NCI-H82 (cell line): ENCODE measurements at regions not wholly inside any gene's neighbourhood (a gene's known extent, or its start where the extent isn't known, plus 50 kb on each side); places are given as distances from the start of the nearest gene placed in this dataset.
A peak's percentile ranks its signal among the peaks of the same experiment; 100 is the strongest.
"Not testable (repeated sequence)": the region's sequence is repeated elsewhere in the genome, so short reads cannot be mapped to it uniquely, and the experiment has no call there.

ENCODE experiments used
- DNase-seq: peaks from one replicate; lab custom pipeline; 2025; lab: John Stamatoyannopoulos, UW

- no peak for DNase-seq
Observed at GRCh38 chr6:110558575-110558974, 82.2 kb upstream of the SLC22A16 start.

DNA sequence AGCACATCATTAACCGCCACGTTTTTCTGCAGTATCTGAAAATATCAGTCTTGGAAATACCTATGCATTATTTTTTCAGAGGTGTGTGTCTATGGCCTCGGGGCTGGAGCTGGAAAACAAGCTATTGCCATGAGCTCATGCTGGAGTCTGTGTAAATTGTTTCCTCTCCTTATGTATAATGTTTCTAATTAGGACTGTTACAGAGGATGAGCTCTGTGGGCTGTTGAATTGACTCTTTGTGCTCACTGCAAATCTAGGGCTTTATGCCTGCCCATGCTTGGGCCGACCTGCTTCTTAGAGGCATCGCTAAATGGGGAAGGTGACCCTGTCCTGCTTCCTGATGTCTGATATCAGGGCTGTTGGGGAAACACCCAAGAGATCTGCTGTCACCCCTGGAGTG, 80.8 kb upstream of the SLC22A16 start:
- no peak for DNase-seq

DNA sequence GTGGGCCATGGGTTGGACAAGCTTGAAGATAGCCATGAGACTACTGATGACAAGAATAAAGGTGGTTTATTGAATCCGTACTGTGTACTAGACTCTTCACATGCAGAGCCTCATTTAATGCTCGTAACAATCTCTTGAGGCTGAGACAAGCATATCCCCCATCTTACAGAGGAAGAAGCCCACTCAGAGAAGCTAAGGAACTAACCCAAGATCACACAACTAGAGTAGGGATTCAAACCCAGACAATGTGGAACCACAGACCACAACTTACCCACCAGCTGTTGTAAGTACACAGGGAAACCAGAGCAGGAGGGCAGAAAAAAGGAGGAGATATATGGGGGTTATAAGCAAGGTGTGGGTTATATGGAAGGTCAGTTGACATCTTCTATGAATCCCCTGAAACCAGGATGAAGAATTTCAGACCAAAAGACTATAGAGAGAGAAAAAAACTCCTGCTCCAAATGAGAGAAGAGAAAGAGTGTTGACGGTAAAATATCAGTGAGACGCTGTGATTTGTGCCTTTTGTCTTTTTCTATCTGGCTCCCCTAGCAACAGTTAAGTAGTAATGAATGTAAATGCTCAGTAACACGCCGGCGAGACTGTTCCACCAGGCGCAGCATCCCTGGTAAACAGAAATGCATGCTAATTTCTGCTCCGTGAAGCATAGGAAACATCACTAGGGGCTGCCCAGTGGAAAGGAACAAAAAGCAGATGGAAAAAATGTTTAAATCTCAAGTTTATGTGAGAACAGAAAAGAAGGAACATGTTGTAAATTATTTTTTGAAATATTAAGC, 80.1 kb upstream of the SLC22A16 start:
- DNase-seq, result no peak

- no peak for DNase-seq
Observed at GRCh38 chr6:110554966-110555460, 78.6 kb upstream of the SLC22A16 start.

DNA sequence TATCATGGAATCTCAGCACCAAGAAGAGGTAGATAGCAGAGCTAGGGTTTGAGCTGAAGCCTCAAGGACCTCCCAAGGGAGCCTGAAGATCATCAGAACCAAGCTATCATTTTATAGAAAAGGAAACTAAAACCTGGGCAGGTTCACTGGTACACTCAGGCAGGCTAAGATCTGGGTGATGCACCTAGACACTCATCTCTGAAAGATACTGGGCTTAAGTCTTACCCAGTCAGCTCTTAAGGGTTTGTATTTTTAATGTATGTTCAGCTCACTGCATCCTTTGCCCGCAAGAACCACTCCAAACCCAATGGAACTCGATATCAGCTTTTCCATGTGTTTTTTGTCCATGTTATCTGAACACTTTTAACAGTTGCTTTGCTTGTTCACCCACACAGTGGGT, 78.0 kb upstream of the SLC22A16 start:
- no peak for DNase-seq

DNA sequence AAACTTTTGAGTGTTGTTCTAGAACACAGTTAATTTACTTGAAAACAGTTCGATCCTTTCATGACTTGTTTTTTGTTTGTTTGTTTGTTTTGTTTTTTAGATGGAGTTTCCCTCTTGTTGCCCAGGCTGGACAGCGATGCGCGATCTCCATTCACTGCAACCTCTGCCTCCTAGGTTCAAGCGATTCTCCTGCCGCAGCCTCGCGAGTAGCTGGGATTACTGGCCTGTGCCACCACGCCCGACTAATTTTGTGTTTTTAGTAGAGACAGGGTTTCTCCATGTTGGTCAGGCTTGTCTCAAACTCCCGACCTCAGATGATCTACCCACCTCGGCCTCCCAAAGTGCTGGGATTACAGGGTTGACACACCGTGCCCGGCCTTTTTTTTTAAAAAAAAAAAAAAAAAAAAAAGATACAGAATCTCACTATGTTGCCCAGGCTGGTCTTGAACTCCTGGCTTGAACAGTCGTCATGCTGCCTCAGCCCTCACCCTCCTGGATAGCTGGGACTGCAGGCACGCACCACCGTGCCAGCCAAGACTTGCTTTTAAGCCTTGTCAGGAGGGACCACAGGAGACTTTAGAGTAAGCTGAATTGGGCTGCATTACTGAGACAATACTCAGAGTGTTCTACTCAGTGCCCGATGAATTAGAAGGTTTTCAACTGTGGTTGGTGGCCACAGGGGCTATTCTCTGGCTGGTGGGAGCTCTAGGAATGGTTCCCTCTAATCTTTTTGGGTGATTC, 76.7 kb upstream of the SLC22A16 start:
- no peak for DNase-seq

DNA sequence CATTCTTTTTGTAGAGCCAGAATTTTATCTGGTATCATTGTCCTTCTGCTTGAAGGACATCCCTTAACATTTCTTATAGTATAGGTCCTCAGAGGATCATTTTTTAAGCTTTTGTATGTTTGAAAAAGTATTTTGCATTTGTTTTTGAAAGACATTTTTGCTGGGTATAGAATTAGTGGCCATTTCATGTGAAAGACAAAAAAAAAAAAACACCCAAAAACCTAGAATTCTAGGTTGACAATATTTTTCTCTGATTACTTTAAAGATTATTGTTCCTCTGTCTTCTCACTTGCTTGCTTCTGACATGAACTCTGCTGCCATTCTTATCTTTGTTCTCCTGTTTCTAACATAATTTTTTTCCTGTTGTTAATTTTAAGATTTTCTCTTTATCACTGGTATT, 75.7 kb upstream of the SLC22A16 start:
- DNase-seq, result no peak

DNA sequence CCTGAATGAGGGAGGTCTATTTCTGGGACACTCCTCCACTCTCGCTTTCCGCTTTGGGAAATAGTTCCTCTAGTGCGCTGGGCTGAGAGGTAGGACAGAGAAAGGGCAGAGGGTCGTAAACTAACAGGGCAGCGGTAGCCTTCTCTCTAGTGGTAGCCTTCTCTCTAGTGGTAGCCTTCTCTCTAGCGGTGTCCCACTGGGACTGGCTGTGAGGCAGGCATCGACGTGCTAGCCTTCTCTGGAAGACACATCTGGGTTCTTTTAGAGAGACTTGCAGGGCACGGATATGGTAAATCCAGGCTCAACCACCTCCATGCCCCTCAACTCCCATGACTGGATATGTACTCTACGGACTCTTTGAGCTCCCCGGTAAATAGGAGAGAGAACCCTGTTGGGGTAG, 74.7 kb upstream of the SLC22A16 start:
- DNase-seq, result no peak

DNA sequence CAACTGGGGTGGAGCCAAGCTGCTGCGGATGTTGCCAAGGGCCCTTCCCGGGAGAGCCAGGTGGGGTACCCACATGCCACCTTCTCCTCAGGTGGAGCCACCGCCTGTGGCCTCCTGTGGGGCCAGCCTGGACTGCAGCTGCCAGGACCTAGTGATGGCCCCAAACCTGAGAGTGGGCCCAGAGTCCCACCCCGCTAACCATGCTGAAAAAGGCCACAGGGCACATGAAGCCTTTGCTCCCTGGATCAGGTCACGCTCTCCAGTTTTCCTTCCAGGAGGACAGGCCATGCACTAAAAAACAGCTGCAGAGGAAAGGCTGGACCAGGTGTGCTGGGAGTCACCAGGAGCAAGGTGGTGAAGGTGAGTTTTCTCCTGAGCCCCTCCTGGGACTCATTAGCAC, 73.9 kb upstream of the SLC22A16 start:
- DNase-seq, result no peak

GRCh38 chr6:110549277-110549676, 72.9 kb upstream of the SLC22A16 start:
- DNase-seq, result no peak

GRCh38 chr6:110548110-110548847, 71.9 kb upstream of the SLC22A16 start:
- DNase-seq, result no peak

DNA sequence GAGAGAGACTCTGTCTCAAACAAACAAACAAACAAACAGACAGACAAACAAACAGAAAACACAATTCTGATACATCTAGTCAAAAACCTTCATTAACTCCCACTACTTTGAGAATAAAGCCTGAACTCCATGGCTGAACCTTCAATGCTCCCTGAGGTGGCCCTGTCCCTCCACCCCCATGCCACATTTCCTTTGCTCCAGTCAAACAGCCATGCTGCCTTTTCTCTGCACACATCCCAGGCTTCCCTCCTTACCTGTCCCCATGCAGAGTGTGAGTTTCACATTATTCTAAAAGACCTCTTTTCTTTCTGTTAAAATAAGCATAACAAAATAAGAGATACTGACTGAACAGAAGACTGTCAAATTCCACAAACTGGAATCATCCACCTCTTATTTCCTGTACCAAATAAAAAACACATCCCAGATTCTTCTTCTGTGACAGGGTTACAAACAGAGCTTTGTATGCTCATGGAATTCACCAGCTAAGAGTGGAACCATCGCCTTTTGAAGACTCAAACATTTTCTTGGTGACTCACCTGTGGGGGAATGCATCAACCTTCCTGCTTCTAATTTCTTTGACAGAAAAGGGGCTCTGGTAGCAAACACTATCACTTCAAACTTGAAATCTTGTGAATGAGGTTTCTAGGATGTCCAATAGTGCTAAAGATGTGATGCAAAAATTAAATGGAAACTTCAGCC, 71.0 kb upstream of the SLC22A16 start:
- DNase-seq, result no peak

DNA sequence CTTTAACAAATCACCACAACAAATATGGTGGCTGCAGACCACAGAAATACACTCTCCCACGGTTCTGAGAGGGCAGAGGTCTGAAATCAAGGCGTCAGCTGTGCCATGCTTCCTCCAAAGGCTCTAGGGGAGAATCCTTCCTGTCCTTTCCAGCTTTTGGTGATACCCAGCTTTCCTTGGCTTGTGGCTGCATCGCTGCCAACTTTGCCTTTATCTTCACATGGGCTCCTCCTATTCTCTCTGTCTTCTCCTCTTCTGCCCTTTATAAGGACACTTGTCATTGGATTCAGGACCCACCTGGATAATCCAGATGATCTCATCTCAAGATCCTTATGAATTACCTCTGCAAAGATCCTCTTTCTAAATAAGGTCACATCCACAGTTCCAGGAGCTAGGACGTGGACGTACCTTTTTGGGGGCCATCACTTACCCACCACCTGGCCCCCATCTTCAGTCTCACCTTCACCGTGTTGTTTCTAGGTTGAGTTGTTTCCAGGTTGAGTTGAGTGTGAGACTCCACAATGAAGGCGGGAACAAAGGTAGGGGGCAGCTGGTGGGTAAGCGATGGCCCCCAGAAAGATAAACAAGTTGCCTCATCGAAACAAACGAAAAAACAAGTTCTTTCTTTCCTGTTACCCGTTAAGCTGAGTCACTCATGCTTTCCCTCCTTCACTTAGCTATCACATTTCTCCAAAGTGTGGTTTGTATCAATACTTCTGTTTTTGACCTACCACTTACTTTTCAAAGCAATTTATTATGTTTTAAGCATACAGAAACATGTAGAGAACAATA, 68.9 kb upstream of the SLC22A16 start:
- DNase-seq, result no peak

GRCh38 chr6:110544472-110544871, 68.1 kb upstream of the SLC22A16 start:
- DNase-seq, result no peak

- no peak for DNase-seq
Observed at GRCh38 chr6:110543106-110543505, 66.7 kb upstream of the SLC22A16 start.

GRCh38 chr6:110542311-110543024, 66.1 kb upstream of the SLC22A16 start:
- no peak for DNase-seq

- DNase-seq, result peak; percentile 29
Observed at GRCh38 chr6:110541701-110542309, 65.4 kb upstream of the SLC22A16 start.

DNA sequence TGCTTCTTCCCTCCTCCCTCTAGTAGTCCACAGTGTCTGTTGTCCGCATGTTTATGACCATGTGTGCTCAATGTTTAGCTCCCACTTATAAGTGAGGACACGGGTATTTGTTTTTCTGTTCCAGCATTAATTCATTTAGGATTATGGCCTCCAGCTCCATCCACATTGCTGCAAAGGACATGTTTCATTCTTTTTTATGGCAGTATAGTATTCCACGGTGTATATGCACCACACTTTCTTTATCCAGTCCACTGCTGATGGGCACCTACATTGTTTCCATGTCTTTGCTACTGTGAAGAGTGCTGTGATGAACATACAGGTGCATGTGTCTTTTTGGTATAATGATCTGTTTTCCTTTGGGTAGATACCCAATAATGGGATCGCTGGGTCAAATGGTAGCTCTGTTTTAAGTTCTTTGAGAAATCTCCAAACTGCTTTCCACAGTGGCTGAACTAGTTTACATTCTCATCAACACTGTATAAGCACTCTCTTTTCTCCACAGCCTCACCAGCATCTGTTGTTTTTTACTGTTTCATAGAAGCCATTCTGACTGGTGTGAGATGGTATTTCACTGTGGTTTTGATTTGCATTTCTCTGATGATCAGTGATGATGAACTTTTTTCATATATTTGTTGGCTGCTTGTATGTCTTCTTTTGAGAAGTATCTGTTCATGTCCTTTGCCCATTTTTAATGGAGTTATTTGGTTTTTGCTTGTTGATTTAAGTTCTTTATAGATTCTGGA, 63.0 kb upstream of the SLC22A16 start:
- not testable (repeated sequence) for DNase-seq

- DNase-seq, result no peak
Observed at GRCh38 chr6:110538416-110539160, 62.2 kb upstream of the SLC22A16 start.
